GM19035 (cell line): ENCODE measurements at regions not wholly inside any gene's neighbourhood (a gene's known extent, or its start where the extent isn't known, plus 50 kb on each side); places are given as distances from the start of the nearest gene placed in this dataset.

Source experiments
- ATAC-seq: cut with Tn5 transposase; IDR thresholded peaks from one replicate; pipeline ENCODE4 v1.9.1; 2021; ENCODE audit not compliant: unreplicated experiment

DNA sequence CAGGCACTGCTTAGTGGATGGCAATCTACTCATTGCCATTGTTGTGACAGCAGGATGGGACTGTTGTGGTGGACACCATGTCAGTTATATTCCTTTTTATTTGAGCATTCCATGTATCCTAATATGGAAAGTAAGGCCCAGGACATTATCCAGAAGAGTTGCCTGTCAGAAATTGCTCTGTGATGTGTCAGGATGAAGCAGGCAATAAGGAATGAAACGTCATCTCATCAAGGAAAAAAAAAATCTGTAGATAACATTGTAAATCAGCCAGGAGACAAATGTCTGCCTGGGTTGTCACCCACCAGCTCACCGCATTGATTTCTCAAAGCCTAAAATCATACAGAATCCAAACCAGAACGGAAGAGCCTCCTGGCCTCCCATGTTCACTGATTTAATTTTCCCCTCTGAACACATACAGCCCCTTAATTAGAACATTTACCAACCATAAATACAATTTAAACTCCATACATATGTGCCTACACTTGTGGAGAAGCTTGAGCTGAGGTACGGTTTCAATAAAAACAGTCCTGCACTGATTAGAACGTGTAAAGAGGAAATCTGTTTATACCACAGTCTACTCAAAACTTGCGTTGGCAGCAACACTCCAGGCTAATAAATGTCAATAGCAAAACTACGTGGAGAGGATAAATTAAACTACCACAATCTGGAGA lies 73.9 kb downstream of the FOXD1 start:
- ATAC-seq, result no peak

DNA sequence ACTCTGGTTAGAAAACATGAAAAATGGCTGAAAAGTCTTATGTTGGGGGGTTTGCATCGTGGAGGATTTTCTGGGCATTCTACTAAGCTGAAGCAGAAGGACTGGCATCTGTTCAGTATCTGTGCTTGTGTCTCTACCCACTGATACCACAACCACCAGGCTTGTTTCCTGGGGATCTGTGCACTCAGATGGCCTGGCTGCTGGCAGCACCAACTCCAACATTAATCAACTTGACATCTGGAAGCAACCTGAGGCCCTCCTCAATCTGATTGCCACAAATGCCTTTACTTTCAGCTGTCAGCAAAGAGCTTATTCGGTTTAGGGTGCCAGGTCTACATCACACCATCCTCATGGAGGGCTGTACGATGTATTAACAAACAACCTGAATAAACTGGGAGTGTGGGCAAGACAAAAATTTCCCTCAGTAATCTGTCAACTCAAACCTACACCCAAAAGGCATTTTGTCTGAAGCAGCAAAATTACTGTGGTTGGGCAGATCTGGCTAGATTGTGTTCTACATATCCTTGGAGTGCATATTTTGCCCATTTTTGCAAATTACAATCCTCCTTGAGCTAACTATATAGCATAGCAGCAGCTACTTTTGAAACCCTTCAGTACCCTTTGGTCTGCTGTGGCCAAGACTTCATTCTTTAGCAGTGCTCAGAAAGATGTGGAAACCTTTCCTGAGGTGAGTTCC lies 74.6 kb downstream of the FOXD1 start:
- ATAC-seq, result no peak

DNA sequence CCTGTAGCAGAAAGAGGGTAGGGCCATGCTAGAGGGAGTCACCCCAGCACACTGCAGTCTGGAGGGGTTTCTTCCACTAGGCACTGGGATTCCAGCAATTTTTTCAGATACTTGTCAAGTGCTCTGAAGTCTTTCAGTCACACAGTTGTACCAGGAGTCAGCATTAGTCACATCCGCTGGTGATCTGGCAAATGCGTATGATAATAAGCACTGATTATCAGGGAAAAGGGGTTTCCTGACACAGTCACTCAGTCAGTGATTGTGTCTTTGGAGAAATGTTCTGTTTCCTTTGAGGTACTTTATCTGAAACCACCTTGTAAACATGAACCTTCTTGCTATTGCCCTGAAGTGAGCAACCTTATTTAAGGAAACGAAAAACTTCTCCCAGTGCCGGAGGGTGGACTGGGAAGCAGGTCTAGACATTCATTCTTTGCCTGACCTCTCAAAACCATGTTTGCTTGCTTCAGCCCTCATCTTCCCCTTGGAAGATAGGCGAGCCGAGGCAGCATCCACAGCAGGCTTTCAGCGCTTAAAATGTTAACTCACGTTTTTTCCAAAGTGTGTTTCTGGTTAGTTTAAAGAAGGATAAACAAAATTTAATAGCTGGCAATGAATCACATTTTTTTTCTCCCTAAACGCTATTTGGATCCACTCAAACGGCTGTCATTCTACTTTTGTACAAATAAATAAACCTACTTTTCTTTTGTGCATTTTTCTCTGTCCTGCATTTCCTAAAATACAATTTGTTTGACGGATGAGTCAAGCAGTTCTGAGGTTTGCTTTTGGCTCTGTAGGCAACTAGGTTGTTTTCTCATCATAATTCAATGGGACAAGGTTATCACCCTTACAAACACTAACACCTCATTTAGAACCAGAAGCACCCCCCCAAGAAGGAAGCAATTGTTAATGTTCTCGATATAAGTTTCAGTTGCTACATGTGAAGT lies 77.7 kb downstream of the FOXD1 start:
- no peak for ATAC-seq

DNA sequence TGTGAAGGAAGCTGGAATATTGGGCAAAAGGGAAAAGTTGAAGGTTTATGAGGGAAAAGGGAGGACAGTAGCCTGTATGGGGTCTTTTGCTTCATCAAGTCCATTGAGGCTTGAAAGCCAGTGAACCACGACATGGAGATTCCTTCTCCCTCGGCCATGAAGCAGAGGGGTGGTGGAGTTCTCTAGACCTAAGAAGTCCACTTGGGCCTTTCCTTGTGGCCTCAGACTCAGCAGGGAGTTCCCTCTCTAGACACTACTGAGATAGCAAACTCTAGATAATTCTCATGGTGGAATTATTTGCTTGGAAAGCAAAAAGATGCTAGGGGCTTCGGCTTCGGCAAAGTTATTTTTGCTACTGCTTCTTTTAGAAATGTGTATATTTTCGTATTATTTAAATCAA lies 78.5 kb downstream of the FOXD1 start:
- ATAC-seq, result no peak

DNA sequence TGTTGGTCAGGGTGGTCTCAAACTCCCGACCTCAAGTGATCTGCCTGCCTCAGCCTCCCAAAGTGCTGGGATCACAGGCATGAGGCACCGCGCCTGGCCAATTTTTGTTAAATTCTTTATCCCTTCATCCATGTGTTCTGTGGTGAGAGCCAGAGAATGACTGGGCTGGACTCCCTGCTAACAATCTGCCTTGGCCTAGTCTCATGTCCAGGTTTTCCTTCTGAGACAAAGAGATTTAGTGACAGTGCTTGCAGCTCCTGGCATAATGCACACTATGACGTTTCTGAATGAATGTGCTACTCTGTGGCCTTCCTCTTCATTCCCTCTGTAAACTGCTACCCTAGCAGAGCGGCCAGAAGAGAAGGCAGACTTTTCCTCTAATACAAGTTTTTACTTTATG lies 79.3 kb downstream of the FOXD1 start:
- ATAC-seq, result no peak

DNA sequence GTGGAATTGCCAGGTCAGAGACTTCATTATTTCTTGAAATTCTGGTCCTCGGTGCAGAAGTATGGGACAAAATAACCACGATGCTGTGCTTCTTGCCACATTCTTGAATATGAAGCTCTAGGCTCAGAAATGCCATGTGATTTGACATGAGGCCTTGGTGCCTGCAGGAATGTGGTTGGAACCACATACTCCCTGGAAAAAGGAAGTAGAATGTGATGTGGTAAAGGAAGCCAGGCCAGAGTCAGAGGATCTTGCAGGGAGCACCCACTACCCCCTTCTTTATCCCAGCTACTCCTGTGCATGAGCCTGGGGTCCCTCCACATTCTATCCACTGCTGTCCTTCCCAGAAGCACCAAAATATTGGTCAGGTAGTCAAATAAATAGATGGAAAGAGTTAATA lies 80.9 kb downstream of the FOXD1 start:
- no peak for ATAC-seq

DNA sequence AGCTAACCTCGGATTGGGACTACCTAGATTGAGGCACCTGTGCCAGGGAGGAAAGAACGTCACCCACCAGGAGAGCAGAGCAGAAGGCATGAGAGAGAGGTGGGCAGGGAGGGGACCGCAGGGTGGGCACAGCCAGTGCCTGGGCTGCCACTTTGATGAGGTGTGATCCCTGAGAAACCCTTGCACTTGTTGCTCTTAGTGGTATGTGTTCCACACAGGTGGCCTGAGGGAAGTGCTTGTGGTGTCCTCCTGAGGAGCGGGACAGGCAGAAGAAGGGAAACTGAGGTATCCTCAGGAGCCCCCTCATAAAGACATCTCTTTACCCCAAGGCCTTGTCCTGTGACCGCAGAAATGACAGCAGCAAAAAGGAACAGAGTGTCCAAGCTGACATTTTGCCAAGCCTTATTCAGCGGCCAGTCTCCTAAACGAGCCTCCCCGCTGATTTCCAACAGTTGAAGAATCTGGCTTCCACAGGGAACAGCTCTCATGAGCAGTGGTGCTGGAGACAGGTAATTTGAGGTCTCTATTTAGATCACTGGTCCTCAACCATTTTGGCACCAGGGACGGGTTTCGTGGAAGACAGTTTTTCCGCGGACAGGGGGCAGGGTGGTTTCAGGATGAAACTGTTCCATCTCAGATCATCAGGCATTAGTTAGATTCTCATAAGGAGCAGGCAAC lies 82.4 kb downstream of the FOXD1 start:
- ATAC-seq, result no peak

DNA sequence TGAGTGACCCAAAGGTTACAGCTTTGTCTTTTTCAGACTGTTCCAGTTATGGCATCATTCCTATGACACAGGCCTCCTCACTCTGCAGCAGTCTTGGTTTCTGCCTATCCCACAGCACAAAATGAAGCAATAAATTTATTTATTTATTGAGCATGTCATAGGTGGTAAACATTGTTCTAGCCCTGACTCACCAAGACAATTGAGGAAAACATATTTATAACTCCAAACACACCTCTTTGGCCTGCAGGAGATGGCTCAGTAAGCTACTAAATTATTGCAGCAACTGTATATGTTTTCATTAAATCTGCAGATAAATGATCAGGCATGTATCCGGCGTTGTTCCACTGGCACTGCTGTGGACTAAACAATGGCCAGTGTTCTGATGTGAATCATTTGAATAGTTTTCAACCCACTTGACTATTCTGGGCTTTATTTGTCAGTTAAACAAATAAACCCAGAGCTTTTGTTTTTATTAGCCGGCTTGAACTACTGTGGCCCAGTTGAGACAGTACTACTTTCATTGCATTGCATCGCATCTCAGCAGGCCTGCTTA lies 83.2 kb downstream of the FOXD1 start:
- no peak for ATAC-seq

DNA sequence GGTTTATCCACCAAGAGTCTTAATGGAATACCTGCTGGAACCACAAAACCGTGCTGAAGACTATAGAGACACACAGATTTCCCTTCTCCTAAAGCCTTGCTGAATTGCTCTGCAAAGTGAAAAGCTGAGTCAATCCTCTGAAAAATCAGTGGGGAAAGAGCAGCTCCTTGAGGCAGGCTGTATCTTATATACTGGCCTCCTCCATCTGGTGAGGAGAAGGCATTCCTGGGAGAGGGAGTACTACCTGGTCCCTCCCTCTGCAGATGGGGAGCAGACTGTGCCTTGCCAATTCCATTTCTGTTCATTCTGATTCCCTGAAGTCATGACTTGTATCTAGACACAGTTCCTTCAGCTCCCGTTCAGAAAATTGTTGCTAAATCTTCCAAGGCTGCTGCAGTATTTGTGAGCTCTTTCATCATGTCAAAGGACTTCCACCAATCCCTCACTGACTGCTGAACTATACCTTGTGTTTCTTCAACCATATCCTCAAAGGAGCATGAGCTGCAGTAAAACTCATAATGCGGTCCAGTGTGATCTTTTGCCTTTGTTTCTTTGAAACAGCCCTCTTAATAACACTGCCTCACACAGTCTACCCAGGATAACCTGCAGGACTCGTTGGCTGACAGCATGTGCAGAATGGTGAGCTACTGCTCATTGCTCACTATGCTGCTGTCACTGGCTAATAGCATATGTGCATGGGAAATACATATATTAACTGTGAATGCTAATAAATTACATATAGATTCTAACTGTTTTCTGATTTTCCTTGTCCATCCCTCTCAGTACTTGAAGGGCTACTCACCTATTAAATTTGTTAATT lies 84.5 kb downstream of the FOXD1 start:
- no peak for ATAC-seq

DNA sequence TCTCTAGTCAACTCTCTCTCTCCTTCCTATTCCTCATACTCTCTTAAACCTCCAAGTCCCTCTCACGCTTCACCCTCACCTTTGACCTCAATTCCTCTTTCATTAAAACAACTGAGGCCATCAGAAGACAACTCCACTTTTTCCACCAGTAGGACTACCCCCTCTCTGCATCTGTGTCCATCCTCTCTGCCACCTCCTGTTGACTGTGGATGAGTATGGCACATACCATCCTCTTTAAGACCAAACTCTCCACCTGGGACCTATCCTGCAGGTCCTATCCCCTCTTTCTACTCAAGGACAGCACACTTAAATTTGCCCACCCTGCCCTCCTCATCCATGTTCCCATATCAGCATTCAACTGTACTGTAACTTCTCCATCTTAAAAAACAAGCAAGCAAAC lies 89.2 kb downstream of the FOXD1 start:
- no peak for ATAC-seq

DNA sequence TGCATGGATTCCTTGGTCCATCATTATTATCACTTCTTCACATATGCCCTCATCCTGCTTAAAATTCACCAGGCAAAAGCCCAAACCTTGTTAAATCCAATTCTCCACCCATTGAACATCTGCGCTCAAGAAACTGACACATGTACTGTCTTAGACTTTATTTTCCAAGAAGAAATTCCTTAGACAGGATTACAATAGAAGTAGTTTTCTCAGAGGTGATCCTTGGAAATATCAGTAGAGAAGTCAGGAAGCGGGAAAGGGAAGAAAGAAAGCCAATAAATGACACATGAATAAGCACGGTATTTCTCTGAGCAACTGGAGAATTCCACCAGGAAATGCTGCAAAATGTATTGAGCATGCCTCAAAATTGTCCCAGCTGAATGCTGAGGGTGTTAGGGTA lies 90.2 kb downstream of the FOXD1 start:
- no peak for ATAC-seq

DNA sequence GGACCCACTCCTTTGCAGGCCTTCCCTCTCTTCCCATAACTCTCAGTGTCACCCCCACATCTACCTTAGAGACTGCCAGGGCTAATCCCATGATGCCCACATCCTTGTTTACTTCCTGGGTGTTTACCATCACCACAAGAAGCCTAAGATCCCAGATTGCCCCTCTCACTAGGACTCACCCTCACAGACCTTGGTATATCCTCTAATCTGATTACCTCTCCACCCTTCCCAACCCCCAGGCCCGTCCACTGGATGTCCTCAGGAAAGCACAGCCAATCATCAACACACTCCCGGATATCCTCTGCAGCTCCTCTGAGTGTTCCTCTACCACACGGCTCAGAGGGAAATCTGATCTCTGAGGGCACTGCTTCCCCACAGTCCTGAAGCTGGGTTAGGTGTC lies 91.0 kb downstream of the FOXD1 start:
- no peak for ATAC-seq

DNA sequence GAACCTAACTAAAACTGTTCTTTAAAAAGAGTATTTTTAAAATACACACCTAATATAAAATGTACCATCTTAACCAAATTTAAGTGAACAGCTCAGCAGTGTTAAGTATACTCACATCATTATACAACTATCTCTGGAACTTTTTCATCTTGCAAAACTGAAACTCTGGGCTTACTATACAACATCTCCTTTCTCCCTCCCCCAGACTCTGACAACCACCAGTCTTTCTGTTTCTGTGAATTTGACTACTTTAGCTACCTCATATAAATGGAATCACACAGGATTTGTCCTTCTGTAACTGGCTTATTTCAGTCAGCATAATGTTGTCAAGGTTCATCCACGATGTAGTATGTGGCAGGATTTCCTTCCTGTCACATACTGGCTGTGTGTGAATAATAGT lies 93.5 kb downstream of the FOXD1 start:
- no peak for ATAC-seq

DNA sequence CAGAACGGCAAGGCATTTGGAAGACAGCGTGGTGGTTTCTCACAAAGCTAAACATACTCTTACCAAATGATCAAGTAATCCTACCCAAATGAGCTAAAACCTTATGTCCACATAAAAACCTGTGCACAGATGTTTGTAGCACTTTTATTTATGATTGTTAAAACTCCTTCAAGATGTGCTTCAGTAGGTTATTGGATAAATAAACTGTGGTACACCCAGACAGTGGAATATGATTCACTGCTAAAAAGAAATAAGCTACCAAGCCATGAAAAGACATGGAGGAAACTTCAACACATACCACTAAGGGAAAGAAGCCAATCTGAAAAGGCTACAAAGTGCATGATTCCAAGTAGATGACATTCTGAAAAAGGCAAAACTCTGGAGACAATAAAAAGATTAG lies 94.2 kb downstream of the FOXD1 start:
- no peak for ATAC-seq

DNA sequence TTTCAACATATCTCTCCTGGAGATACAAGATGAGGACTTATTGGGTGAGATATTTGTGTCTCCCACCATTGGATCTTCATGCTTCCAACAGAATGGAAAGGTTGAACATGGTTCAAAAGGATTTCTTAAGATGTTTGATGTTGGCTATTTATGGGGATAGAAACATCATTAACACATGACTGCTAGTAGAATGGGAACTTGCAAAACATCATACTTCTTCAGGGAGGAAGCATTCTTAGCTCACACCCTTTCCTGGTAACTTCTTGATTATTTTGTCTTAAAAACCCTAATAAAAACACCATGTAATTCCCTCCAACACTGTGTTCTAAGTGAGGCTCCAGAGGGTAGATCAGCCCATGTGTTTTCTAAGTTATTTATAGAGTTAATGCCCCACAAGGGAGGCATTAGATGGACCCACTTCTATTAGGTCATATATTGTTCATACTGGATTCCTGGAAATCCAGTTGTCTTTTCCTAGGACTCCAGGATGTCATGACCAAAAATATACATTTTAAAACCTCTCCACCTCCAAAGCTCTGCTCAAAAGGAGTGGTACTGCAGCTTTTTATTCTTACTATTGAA lies 95.8 kb downstream of the FOXD1 start:
- ATAC-seq, result no peak

DNA sequence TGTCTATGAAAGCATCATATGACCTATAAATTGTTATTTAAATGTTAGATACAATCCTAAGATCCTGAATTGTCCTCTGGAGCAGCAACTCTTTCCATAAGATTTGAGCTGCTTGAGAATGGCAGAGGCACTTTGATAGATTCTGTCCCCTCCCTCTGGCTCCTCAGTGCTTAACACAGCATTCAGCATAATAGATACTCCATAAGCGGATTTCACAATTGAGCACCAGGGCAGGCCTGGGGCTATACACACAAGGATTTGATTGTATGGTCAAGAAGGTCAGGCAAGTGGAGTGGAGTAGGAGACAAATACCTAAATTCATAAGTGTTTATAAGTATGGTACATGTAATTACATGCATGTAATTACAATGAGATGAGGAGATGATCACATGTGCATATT lies 96.3 kb downstream of the FOXD1 start:
- no peak for ATAC-seq

DNA sequence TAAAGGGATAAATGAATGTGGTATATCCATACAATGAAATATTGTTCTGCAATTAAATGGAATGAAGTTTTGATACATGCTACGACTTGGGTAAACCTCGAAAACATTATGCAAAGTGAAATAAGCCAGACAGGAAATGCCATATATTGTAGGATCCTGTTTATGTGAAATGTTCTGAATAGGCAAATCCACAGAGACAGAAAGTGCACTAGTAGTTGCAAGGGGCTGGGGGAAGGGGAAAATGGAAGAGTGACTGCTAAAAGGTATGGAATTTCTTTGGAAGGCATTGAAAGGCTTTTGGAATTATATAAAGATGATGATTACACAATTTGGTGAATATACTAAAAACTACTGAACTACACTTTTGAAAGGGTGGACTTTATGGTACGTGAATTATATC lies 97.0 kb downstream of the FOXD1 start:
- no peak for ATAC-seq

DNA sequence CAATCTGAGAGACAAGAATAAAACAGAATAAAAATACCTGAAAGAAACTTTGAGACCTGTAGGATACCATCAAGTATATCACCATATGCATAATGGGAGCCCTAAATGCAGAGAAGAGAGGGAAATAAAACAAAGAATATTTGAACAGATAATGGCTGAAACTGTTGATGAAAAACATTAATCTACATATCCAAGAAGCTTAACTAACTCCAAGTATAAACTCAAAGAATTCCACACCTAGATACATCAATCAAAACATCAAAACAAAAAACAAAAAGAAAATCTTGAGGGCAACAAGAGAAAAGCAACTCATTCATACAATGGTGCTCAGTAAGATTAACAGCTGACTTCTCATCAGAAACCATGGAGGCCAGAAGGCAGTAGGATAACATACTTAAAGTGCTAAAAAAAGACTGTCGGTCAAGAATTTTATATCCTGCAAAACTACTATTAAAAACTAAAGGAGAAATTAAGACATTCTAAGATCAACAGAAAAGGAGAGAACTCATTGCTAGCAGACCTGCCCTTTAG lies 101.6 kb downstream of the FOXD1 start:
- no peak for ATAC-seq

DNA sequence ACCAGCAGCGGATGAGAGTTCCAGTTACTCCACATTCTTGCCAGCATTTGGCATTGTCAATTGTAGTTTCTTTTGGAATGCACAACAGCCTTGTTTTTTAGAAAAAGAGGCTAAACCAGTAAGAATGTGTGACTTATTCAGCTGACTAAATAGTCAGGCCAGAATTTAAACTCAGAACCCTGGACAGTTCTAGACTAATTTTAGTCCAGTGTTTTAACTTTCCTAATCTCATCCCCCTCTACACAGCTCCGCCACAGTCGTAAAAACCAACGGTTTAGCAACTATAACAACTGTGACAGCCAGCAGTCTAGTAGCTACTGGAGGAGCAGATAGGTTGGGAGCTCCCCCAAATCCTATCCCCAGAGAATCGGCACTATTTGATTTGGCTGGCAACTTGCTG lies 103.7 kb downstream of the FOXD1 start:
- ATAC-seq, result no peak

DNA sequence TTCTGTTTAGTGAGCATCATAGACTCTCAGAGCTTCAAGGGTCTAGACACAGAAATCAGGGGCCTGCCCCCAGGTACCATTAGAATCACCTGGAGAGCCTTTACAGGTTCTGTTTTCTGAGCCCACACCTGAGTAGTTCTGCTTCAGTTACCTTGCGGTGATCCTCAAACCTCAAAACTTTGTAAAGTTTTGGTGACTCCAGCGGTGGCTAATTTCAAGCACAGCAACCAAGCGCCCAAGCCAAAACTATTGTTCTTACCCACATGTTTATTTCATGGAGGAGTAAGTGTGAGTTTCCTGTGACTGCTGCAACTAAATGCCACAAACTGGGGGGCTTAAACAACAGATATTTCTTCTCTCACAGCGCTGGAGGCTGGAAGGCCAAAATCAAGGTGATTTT lies 108.9 kb downstream of the FOXD1 start:
- ATAC-seq, result no peak
